ENCODE measurements at regions not wholly inside any gene's neighbourhood (a gene's known extent, or its start where the extent isn't known, plus 50 kb on each side); places are given as distances from the start of the nearest gene placed in this dataset.

DNA sequence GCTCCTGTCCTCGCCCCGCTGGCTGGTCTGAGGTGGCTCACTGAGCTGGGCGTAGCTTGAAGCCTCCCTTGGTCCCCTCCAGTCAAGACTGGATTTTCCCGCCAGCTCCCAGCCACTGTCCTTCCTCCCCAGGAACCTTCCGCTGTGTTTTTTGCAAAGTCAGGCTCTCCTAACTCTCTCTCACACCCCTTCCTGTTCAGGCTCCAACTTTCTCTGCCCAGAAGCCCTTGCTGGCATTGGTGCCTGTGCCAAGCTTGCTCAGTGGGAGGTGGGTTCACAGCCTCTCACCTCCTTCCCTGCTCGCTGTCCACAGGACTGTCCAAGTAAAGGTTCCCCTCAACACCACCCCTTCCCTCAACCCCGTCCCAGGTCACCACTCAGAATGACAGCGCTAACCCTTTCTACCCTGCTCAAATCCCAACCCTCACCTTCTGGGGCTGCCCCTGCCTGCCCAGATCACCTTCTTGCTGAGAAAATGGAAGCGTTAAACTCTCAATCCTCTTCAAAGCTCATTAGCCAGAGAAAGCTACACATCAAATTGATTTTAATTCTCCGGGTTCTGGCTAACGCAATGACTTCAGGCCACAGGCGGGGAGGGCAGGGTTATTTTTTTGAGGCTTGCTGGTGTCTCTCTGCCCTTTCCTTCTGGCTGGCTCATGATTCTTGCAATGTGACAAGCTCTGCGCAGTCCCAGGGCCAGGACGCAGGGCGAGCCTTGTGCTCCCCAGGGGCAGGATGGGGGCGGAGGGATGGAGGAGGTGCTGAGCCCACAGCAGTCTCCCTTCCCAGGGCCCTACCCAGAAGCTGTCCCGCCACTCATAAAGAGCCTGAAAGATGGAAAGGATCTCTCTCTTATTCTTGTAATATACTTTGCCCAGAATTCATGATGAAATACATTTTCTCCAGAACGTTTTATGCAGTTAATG is 357.2 kb upstream of the TNRC6C start:
- ATAC-seq (replicated peaks in 1 of 4) (no peak), DNase-seq (no peak)
- peaks cover 0 to 13% of the 10 kb centered on the region in 2 experiments for H3K27me3 ChIP-seq (replicated peaks in 1 of 2; ENCODE audit: control insufficient read depth in 2 of 2, extremely low read depth in 1 of 2, insufficient read depth in 2 of 2, low read length in 1 of 2)
- no peaks in the 10 kb centered on the region for H3K27me3 Mint-ChIP-seq
- 82% methylated on average over 11 of the region's 18 CpGs for WGBS (ENCODE audit: insufficient coverage)
- no peak overlapping the region for H3K27ac ChIP-seq (ENCODE audit: low read length)
- H3K4me1 Mint-ChIP-seq: no peaks in the 10 kb centered on the region
- ChIA-PET POLR2A (no interaction called here), CTCF (interaction anchor here in 1 of 2 donors (0.5 kb wide), 1 partner anchor 118 kb away, joined by 3 read pairs; no protein-coding TSS in a partner anchor)
- no peak overlapping the region for H3K27ac Mint-ChIP-seq
- no peak overlapping the region for H3K4me3 ChIP-seq (ENCODE audit: control insufficient read depth in 1 of 2, extremely low read depth in 1 of 2, low read length in 1 of 2)
- no peaks in the 10 kb centered on the region for H3K9me3 Mint-ChIP-seq
- no peaks in the 10 kb centered on the region for H3K36me3 Mint-ChIP-seq
- H3K36me3 ChIP-seq (ENCODE audit: control insufficient read depth in 2 of 2, extremely low read depth in 1 of 2, insufficient read depth in 1 of 2, low read length in 1 of 2): no peaks in the 10 kb centered on the region
- H3K4me3 Mint-ChIP-seq: no peak overlapping the region
- H3K4me1 ChIP-seq (ENCODE audit: control insufficient read depth in 1 of 2, extremely low read depth in 1 of 2, insufficient read depth in 2 of 2, low read length in 2 of 2): no peaks in the 10 kb centered on the region
- no peaks in the 10 kb centered on the region for H3K9me3 ChIP-seq

DNA sequence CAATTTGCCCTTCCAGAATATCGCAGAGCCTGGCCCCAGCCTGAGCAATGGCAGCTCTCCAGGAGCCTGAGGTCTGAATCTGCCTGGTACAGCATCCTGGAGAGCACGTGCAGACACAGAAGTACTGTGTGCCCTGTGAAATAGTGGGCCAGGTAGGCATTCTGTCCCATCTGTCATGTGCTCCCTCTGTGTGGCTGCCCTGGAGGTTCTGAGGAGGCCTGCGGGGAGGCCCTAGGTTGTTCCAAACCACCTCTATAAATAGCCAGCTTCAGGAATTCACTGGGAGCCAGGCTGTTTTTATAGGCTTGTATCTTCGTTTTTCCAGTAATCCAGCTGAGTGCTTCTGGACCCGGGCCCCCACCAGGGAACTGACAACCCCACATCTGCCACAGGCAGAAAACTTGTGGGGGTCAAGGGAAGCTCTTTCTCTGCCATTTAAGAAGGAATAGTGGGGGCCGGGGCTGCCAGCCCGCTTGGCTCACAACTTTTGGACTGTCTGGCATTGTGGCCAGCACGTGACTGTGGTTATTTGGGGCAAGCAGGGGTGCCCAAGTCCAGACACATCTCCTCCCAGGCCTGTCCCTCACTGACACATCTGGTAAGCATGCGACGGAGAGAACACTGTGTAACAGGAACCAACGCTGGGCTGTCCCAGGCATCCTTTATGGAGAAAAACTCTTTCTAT is 356.3 kb upstream of the TNRC6C start:
- no peak overlapping the region for H3K27ac ChIP-seq (ENCODE audit: low read length)
- Mint-ChIP-seq H3K36me3 (no peaks in the 10 kb centered on the region), H3K27me3 (no peaks in the 10 kb centered on the region), H3K4me3 (no peak overlapping the region), H3K9me3 (no peaks in the 10 kb centered on the region), H3K27ac (no peak overlapping the region), H3K4me1 (no peaks in the 10 kb centered on the region)
- no peak for ATAC-seq (replicated peaks in 1 of 4)
- peaks cover 0 to 11% of the 10 kb centered on the region in 2 experiments for H3K27me3 ChIP-seq (replicated peaks in 1 of 2; ENCODE audit: control insufficient read depth in 2 of 2, extremely low read depth in 1 of 2, insufficient read depth in 2 of 2, low read length in 1 of 2)
- WGBS (ENCODE audit: insufficient coverage): 75% methylated on average over 6 of the region's 11 CpGs
- no peak overlapping the region for H3K4me3 ChIP-seq (ENCODE audit: control insufficient read depth in 1 of 2, extremely low read depth in 1 of 2, low read length in 1 of 2)
- no peak for DNase-seq
- ChIA-PET CTCF (no interaction called here), POLR2A (no interaction called here)
- H3K36me3 ChIP-seq (ENCODE audit: control insufficient read depth in 2 of 2, extremely low read depth in 1 of 2, insufficient read depth in 1 of 2, low read length in 1 of 2): no peaks in the 10 kb centered on the region
- no peaks in the 10 kb centered on the region for H3K4me1 ChIP-seq (ENCODE audit: control insufficient read depth in 1 of 2, extremely low read depth in 1 of 2, insufficient read depth in 2 of 2, low read length in 2 of 2)
- H3K9me3 ChIP-seq: no peaks in the 10 kb centered on the region

DNA sequence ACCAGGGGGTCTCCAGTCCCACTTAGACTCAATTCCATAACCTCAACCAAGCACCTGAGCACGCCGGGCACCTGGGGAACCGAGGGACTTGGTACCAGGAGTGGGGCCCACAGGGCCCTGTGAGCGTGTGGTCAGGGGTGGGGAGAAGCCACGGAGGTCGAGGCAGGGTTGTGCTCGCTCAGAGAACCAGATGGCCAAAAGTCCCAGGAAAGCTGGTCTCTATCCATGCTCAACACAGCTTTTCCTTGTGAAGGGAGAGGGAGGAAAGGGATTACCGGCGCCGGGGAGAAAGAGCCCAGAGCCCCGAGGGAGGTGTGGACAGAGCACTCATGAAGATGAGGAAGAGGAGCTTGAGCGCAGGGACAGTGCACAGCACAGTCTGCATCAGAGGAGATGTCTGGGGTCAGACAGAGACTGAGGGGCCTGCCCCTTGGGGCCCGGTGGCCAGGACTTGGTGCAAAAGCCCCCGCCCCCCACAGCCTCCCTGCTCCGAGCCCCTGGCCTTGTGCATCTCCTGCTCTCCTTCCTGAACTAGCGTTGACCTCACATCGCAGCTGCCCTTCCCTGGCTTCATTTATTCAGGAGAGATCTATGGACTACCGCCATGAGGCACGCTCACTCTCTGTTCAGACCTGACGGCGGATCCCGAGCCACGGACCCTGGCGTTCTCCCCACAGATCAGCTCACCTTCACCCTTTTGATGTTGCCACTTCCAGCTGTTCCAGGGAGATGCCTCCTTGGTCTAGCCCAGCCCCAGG is 355.4 kb upstream of the TNRC6C start:
- Mint-ChIP-seq H3K27ac (no peak overlapping the region), H3K9me3 (no peaks in the 10 kb centered on the region), H3K4me1 (peaks cover 0 to 2% (median 0%) of the 10 kb centered on the region in 3 donors), H3K4me3 (no peak overlapping the region), H3K27me3 (no peaks in the 10 kb centered on the region), H3K36me3 (no peaks in the 10 kb centered on the region)
- peaks cover 0 to 3% of the 10 kb centered on the region in 2 experiments for H3K27me3 ChIP-seq (replicated peaks in 1 of 2; ENCODE audit: control insufficient read depth in 2 of 2, extremely low read depth in 1 of 2, insufficient read depth in 2 of 2, low read length in 1 of 2)
- ATAC-seq (replicated peaks in 1 of 4): no peak
- ChIA-PET POLR2A (interaction anchor here in 1 of 2 donors (0.5 kb wide), 1 partner anchor 112 kb away, joined by 3 read pairs; no protein-coding TSS in a partner anchor), CTCF (interaction anchor here in 1 of 2 donors (0.6 kb wide), 1 partner anchor 431 kb away, joined by 4 read pairs; no protein-coding TSS in a partner anchor)
- 93% methylated on average over 13 of the region's 24 CpGs for WGBS (ENCODE audit: insufficient coverage)
- no peak overlapping the region for H3K27ac ChIP-seq (ENCODE audit: low read length)
- no peak for DNase-seq
- no peaks in the 10 kb centered on the region for H3K9me3 ChIP-seq
- no peaks in the 10 kb centered on the region for H3K36me3 ChIP-seq (ENCODE audit: control insufficient read depth in 2 of 2, extremely low read depth in 1 of 2, insufficient read depth in 1 of 2, low read length in 1 of 2)
- no peaks in the 10 kb centered on the region for H3K4me1 ChIP-seq (ENCODE audit: control insufficient read depth in 1 of 2, extremely low read depth in 1 of 2, insufficient read depth in 2 of 2, low read length in 2 of 2)
- H3K4me3 ChIP-seq (ENCODE audit: control insufficient read depth in 1 of 2, extremely low read depth in 1 of 2, low read length in 1 of 2): no peak overlapping the region

DNA sequence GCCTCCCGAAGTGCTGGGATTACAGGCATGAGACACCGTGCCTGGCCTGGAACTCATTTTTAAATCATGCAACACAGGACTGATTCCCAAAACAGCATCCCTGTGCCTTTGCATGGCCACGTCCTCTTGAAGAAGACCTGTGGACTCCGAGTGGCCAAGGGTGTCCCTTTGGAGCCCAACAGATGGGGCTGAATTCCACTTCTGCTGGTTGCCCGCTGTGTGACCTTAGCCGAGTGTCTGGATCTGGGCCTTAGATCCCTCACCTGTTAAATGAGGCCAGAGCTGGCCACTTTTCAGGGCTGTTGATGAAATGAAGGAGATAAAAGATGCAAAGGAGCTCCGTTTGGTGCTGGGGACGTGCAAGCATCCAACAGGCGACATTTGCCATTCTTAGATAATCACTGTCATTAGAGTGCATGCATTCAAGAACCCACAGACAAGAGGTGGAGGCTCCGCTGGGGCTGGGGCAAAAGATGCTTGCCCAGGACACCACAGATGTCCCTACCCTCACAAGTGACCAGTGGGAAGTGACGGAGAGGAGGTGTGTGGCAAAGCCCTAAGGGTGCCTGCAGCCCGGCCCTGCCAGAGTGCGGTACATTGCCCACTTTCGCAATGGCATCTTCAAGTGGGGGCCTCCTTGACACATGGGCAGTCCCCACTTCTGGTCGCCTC is 354.1 kb upstream of the TNRC6C start:
- peaks cover 0 to 3% (median 0%) of the 10 kb centered on the region in 3 donors for H3K9me3 Mint-ChIP-seq
- H3K27me3 Mint-ChIP-seq: no peaks in the 10 kb centered on the region
- WGBS (ENCODE audit: insufficient coverage): 89% methylated on average over 10 of the region's 15 CpGs
- H3K4me1 Mint-ChIP-seq: peaks cover 5 to 7% (median 6%) of the 10 kb centered on the region in 3 donors
- ChIA-PET CTCF (interaction anchor here in 1 of 2 donors (0.6 kb wide), 1 partner anchor 25 kb away, joined by 3 read pairs; no protein-coding TSS in a partner anchor), POLR2A (no interaction called here)
- H3K36me3 ChIP-seq (ENCODE audit: control insufficient read depth in 2 of 2, extremely low read depth in 1 of 2, insufficient read depth in 1 of 2, low read length in 1 of 2): no peaks in the 10 kb centered on the region
- DNase-seq (no peak), ATAC-seq (replicated peaks in 1 of 4) (no peak)
- H3K27me3 ChIP-seq (replicated peaks in 1 of 2; ENCODE audit: control insufficient read depth in 2 of 2, extremely low read depth in 1 of 2, insufficient read depth in 2 of 2, low read length in 1 of 2): peaks cover 0 to 2% of the 10 kb centered on the region in 2 experiments
- H3K4me3 Mint-ChIP-seq: no peak overlapping the region
- no peak overlapping the region for H3K27ac ChIP-seq (ENCODE audit: low read length)
- no peak overlapping the region for H3K27ac Mint-ChIP-seq
- no peak overlapping the region for H3K4me3 ChIP-seq (ENCODE audit: control insufficient read depth in 1 of 2, extremely low read depth in 1 of 2, low read length in 1 of 2)
- H3K4me1 ChIP-seq (ENCODE audit: control insufficient read depth in 1 of 2, extremely low read depth in 1 of 2, insufficient read depth in 2 of 2, low read length in 2 of 2): peaks cover 0 to 2% of the 10 kb centered on the region in 2 experiments
- no peaks in the 10 kb centered on the region for H3K36me3 Mint-ChIP-seq
- no peaks in the 10 kb centered on the region for H3K9me3 ChIP-seq

DNA sequence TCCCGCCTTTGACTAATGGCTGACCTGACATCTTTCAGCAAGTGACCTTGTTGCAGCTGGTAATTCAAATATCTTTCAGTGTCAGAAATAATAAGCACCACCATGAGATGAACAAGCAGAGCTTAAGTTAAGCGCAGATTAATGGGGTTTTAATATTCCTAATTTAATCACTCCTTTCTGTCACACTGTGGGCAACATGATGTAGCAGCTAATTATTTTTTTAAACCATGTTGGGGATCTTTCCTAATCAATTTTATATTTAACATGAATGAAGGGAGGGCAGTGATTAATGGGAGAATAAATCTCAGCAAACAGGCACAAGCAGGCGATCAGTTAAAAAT is 353.6 kb upstream of the TNRC6C start:
- Mint-ChIP-seq H3K4me3 (no peak overlapping the region), H3K9me3 (peaks cover 0 to 3% (median 0%) of the 10 kb centered on the region in 3 donors), H3K4me1 (peaks cover 10 to 11% (median 10%) of the 10 kb centered on the region in 3 donors), H3K27ac (no peak overlapping the region), H3K27me3 (no peaks in the 10 kb centered on the region), H3K36me3 (no peaks in the 10 kb centered on the region)
- DNase-seq: no peak
- WGBS (ENCODE audit: insufficient coverage): 100% methylated on average over 1 of the region's 3 CpGs
- no peak for ATAC-seq (replicated peaks in 1 of 4)
- Histone ChIP-seq H3K27me3 (replicated peaks in 1 of 2; ENCODE audit: control insufficient read depth in 2 of 2, extremely low read depth in 1 of 2, insufficient read depth in 2 of 2, low read length in 1 of 2) (peaks cover 0 to 2% of the 10 kb centered on the region in 2 experiments), H3K9me3 (no peaks in the 10 kb centered on the region), H3K4me1 (ENCODE audit: control insufficient read depth in 1 of 2, extremely low read depth in 1 of 2, insufficient read depth in 2 of 2, low read length in 2 of 2) (peaks cover 0 to 7% of the 10 kb centered on the region in 2 experiments), H3K4me3 (ENCODE audit: control insufficient read depth in 1 of 2, extremely low read depth in 1 of 2, low read length in 1 of 2) (no peak overlapping the region), H3K27ac (ENCODE audit: low read length) (no peak overlapping the region), H3K36me3 (ENCODE audit: control insufficient read depth in 2 of 2, extremely low read depth in 1 of 2, insufficient read depth in 1 of 2, low read length in 1 of 2) (no peaks in the 10 kb centered on the region)
- CTCF ChIA-PET: interaction anchor here in 1 of 2 donors (0.6 kb wide), 1 partner anchor 25 kb away, joined by 3 read pairs; no protein-coding TSS in a partner anchor
- POLR2A ChIA-PET: no interaction called here
